DND-41 (cell line): ENCODE measurements at regions not wholly inside any gene's neighbourhood (a gene's known extent, or its start where the extent isn't known, plus 50 kb on each side); places are given as distances from the start of the nearest gene placed in this dataset.
"Not testable (repeated sequence)": the region's sequence is repeated elsewhere in the genome, so short reads cannot be mapped to it uniquely, and the experiment has no call there.

ENCODE experiments used
- CTCF ChIP-seq: IDR thresholded peaks from 2 replicates; pipeline ENCODE4 v1.5.1; 2012; ENCODE audit warnings: borderline replicate concordance, low read length, moderate library complexity, mild to moderate bottlenecking; ENCODE audit not compliant: poor library complexity, severe bottlenecking; ENCODE audit errors: extremely low read depth
- EZH2 ChIP-seq: IDR thresholded peaks from 3 replicates; pipeline ENCODE4 v1.6.1; 2012; ENCODE audit warnings: borderline replicate concordance, low read depth, mild to moderate bottlenecking, moderate library complexity, low read length, inconsistent platforms; ENCODE audit not compliant: severe bottlenecking

GRCh38 chr4:33501587-33501986 lies 2742.7 kb downstream of the ARAP2 start:
- not testable (repeated sequence) for TF ChIP-seq EZH2, CTCF
